ENCODE measurements at regions not wholly inside any gene's neighbourhood (a gene's known extent, or its start where the extent isn't known, plus 50 kb on each side); places are given as distances from the start of the nearest gene placed in this dataset.

DNA sequence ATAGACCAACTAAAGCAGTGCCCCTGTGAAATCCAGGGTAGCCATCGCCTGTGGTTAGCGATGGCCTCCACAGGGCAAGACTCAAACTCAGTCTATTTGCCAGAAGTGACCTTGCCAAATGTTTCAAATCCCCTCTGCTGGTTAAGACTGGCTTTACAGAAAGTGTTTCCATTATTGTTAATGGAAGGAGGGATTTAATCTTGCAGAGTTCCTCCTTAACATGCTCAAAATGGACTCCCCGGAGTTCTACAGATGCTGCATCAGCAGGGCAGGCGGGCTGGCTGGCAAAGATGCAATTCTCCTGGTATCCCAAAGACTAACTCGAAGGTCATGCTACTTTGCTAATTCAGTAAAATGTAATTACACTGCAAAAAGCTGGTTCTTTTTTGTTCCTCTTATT, 313.0 kb upstream of the SLC7A11 start:
- no peak for DNase-seq

DNA sequence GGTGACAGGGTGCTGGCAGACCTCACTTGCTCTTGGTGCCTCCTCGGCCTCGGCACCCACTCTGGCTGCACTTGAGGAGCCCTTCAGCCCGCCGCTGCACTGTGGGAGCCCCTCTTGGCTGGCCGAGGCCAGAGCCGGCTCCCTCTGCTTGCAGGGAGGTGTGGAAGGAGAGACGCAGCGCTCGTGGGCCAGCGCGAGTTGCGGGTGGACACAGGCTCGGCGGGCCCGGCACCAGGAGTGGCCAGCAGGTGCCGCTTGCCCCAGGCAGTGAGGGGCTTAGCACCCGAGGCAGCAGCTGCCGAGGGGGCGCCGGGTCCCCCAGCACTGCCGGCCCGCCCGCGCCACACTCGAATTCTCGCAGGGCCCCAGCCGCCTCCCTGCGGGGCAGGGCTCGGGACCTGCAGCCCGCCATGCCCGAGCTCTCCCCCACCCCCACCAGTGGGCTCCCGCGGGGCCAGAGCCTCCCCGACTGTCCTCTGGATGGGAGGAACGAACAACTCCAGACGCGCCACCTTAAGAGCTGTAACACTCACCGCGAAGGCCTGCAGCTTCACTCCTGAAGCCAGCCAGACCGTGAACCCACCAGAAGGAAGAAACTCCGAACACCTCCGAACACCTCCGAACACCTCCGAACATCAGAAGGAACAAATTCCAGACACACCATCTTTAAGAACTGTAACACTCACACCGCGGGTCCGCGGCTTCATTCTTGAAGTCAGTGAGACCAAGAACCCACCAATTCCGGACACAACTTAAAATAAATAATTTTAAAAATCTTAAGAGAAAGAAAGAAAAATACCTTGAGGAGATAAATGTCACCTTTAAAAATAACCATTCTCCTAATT, 311.1 kb upstream of the SLC7A11 start:
- DNase-seq = no peak

DNA sequence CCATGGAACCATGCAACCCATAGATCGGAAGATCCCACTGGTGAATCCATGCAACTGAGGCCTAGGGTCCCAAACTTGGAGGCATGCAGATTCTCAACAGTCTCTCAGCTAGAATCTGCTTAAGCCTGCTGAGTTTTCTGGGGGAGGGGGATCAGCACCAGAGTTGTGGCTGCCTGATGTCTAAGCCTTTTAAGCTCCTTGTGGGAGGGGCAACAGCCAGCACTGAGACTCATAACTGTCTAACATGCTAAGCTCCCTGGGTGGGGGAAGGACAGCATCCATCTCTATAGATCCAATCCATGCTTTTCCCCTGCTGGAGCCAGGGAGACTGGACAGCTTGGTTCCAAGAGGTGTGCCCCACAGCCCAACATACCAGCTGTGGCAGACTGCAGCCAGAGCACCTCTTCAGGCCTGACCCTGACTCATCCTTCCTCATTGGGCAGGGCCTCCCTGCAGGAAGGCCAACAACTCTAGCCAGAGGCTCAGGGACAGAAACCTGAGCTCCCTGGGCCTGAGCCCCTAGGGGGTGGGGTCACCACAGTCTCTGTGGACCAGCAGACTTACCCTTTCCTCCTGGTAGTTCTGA, 300.1 kb upstream of the SLC7A11 start:
- no peak for DNase-seq

DNA sequence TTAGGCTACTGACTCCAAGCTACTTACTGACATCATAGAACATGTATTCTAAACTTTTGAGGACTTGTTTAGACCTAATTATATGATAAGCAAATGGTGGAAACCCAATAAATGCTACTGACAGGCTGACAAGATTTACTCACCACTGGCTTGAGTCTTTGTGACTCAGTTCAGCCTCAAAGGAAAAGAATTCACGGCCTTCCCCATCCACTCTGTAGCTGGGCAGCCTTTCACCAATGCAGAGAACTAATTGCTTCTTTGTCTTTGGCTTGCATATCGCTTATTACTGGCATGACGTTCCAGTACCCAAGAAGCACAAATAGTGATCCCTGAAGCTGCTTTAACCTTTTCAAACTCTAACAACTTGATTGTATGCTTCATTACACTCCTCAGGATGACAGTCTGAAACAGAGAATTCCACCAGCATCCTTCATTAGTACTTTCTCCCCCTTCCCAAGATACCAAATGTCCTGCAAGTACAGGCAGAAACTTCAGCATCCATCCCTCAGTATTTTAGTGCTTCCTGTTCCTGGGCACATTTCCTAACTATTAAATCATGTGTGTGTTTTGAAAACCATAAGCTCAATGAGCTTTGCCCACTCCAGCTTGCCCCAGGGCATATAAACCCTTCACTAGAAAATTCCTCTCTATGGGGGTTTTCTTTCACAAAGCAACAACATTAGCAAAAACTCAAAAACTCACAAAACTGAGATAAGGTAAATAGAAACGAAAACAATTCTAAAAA, 298.1 kb upstream of the SLC7A11 start:
- no peak for DNase-seq

DNA sequence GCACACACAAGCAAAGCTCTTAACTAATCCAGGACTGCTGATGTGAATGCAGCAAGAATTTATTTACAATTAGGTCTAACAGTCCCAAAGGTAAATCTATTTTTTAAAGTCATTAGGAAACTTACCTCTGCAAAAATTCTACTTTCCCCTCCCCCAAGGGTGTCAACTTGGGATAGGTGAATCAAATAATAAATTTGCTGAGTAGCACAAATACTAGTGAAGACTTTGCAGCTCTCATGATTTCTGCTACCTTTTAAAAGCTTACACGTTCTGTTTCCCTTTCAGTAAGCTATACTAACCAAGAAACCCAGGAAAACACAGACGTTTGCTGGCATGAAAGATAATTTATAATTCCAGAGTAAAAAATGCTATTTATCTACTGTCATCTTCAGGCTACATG, 296.6 kb upstream of the SLC7A11 start:
- no peak for DNase-seq

DNA sequence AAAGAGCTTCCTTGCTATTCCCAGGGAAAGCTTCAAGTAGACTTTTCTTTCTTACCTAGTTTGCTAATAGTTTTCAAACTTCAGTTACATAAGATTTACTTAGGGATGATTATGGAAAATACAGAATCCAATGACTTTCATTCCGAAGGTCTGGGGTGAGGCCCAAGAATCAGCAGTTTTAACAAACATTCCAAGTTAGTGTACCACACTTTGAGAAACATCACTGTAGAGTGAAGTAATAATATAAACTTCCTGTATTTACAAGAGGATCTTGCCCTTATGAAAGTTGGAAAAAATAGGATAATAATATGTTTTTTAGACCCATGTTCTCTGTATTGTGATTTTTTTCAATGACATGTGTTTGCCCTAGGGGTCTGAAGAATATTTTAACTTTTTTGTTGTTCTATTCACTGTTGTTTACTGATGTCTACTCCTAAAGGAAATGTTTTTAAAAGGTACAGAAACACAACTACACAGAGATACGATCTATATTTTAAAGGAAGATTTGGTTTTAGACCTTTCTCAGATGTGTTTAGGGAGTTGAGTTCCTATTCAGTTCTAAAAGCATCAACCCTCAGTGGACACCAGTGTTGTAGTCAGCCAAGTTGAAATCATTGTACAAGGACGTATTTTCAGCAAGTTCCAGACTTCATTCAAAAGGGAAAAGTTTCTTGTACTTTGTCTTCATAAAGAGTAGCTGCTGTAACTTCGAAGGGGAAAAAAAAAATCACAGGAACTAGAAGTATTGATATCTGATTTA, 295.8 kb upstream of the SLC7A11 start:
- DNase-seq = no peak

DNA sequence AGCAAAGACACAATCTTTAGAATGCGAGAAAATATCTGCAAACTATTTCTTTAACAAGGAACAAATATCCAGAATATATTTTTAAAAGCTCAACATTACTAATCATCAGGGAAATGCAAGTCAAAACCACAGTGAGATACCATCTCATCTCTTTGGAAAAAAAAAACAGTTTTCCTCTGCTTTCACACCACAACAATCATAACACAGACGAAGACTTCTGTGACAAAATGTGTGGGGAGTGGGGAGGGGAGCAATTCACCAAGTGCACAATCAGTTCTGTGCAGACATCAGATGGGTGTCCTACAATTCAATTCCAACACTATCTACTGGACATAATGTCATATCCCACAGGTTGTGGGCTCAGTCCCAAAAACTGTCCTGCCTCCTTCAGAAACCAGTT, 293.2 kb upstream of the SLC7A11 start:
- no peak for DNase-seq

DNA sequence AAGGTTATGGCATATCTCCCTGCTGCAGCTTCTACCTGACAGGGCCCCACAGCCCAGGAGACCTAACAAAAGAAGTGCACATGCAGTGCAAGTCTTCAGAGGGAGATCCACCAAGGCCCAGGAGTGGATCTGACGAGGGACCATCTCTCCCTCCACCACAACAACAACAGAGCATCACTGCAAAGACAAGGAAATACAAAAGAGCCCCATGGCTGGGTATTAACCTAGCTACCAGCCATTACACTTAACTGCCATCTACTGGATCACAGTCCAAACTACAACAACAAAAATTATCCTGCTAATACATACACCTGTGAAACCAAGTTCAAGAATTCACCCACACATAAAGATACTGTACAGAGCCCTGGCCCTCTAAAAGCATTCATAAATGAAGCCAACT, 280.2 kb upstream of the SLC7A11 start:
- DNase-seq = no peak

DNA sequence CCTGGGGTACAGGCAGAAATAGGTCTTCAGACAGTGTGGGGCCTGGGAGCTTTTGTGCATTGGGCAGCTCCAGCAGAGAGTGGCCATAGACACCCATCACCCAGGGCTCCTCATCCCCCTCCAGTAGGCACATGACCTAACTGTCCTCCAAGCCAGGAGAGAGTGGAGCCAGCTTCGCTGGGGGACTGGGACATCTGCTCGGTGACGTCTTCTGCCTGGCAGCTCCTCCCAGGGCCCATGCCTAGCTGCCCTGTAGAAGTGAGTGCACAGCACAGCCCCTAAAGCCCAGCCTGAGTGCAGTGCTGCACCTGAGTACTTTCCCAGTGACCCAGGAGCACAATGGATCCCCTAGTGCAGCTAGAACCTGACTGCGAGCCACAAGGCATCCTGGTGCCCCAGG, 279.7 kb upstream of the SLC7A11 start:
- no peak for DNase-seq

DNA sequence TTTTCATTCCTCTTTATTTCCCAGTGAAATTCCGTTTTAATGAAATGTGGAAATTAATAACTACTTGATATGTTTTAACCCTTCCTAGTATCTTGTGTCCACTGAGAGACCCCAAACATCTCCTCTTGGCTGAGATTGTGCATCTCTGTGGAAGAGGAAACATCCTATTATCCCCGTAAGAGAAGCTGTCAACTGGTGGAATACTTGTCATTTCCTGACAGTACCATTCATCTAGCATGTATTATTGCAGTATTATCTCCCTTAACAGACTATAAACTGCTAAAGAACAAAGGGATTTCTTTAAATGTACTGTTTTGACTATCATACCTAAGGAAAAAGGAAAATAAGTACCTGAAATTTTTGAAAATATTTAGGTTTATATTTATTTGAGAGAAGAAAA, 277.3 kb upstream of the SLC7A11 start:
- DNase-seq = no peak

DNA sequence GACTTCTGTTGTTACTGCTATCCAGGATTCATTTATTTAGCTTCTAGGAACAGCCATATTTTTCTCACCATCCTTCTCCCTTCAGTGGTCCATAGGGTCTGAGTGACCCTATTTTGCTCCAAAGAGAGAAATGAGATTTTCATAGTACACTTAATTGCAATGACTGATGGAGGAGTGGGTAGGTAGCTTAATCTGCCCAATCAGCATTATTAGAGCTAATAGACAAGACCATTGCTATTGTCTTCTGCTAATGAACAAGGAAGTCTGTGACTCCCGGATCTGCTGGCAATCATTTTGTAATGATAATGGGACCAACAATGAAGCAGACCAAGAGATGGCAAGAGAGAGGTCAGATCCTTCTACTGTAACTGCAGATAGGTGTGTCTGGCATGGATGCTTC, 271.4 kb upstream of the SLC7A11 start:
- no peak for DNase-seq

DNA sequence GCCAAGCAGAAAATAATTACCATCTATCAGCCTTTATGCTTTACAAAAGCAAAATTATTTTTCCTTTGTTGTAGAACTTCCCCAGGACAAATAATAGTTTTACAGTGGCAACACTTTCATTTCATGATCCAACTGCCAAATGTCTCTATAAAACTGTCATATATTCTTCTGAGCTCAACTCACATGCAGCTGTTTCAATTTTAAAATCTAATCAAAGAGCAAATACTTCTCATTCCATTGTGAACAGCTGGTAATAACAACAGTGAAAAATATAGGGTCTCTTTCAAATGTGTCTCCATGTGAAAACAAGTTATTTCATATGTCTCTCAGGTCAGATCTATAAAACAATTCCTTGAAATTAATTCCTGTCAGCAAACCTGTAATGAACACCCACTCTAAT, 270.6 kb upstream of the SLC7A11 start:
- DNase-seq = no peak

DNA sequence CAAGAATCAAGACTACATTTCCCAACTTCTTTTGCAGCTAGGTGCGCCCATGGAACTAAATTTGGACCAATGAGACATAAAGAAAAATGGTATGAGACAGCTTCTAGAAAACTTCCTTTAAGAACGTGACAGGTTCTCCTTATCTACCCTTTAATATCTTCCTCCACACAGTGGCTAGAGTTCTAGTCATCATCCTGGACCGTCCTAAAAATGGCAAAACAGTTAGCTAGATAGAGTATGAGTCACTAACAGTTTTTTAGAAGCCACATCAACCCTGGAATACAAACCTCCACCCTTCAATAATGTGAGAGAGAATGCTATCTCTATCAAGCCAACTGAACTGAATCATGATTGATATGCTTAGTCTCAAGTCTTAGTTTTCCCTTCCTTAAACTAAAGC, 267.9 kb upstream of the SLC7A11 start:
- DNase-seq = no peak

DNA sequence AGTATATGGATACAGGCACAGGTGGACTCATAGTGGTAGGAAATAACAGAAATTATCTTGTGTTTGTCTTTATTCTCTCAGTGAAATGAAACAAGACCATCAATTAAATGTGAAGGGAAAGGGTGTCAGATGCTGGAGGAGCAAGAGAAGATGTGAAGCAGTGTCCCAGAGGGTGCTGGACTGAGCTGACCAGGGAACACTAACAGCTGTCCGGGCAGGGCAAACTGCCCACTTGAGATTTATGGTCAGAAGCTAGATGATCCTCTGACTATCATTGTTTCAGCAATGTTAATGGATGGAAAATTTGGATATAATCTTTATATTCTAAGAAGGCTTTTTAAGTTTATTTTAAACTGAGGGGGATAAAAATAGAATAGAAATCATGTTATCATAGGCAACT, 267.2 kb upstream of the SLC7A11 start:
- DNase-seq = no peak

DNA sequence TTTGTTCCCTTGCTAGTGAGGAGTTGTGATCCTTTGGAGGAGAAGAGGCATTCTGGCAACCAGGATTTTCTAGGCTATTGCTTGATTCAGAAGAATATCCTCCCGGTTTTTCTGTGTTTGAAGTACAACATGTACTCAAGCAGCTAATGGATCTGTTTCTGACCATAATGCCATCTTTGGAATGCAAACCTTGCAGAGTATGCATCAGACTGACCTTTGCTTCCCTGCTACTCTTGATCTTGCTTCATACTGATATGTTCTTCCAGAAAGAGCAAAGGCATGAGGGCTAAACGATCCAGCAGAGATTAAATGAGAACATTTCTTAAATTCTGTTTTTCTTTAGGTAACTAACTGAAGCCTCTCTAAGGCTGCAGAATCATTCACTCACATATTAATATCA, 265.4 kb upstream of the SLC7A11 start:
- DNase-seq = no peak

DNA sequence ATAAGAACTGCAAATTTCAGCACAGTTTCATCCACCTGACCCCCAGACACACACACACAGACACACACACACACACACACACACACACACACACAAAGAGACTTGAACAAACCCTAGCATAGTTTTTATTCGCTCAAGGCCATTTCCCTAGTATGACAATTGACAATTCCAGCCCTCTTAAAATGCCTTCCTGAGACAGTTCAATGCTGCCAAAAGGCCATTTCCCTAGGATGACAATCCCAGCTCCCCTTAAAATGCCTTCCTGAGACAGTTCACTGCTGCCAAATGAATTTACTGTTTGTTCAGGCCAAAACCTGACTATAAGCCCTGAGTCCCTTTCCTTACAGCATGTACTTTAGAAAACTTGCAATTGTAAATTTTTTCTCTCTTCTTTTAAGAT, 259.5 kb upstream of the SLC7A11 start:
- DNase-seq = no peak

DNA sequence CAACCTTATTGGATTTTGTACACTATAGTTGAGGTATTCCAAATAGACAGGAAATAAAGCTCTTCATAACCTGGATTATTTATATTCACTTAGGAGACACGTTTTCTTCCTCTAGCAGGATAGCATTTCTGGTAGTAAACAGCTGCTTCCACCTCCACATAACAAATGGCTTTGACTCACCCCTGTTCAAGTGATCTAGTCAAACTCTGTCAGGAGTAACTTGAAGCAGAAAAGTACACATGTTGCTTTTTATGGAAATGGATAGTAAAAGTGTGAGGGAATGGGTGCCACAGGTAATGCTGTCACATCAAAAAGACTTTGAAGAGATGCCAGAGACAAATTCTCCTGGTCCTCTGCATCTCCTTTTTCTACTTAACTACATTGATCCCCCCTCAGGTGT, 258.7 kb upstream of the SLC7A11 start:
- no peak for DNase-seq

DNA sequence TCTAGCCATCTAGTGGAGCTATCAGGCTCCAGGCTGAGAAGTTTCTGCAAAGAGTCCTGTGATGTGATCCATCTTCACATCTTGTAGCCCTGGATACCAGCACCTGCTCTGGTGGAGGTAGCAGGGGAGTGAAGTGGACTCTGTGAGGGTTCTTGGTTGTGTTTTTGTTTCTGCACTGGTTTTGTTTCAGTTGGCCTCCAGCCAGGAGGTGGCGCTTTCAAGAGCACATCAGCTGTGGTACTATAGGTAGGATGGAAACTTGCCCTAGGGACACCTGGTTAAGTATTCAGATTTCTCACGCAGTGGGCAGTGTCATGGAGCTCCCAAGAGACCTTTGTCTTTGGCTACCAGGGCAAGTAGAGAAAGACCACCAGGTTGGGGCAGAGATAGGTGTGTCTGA, 257.5 kb upstream of the SLC7A11 start:
- DNase-seq = no peak

DNA sequence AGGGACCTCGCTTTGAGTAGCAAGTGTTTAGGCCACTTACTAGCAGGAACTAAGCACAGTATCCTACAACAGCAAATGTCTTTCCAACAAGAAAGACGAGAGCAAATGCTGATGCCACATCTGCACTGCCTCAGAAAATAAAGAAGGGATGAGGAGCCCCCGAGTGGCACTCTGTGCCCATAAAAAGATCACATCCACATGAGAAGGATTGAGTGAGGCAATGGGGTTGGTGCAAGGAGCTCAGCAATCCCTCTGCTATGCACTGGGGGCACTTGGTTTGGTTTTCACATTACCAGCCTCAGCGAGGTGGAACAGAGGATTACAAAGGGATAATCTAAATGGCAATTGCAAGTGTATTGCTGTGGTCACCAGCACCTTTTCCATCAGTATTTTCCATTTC, 252.8 kb upstream of the SLC7A11 start:
- no peak for DNase-seq

DNA sequence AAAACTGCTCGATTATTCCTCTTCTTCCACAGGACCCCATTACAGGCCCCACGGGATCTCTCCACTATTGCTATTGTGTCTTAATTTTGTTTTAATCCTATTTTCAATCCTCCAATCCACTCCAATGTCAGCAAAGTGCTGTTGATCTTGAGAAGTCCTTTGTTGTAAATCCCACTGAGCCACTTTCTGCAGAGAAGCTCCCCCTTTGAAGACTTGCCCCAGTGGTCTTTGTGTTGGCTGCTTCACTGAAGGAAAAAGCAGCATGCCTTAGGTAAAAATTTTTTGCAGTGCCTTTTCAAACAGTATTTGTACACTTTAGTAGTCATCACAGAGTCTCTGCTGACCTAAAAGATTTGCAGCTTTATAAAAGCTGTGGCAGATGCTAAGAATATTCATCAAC, 252.0 kb upstream of the SLC7A11 start:
- DNase-seq = no peak

DNA sequence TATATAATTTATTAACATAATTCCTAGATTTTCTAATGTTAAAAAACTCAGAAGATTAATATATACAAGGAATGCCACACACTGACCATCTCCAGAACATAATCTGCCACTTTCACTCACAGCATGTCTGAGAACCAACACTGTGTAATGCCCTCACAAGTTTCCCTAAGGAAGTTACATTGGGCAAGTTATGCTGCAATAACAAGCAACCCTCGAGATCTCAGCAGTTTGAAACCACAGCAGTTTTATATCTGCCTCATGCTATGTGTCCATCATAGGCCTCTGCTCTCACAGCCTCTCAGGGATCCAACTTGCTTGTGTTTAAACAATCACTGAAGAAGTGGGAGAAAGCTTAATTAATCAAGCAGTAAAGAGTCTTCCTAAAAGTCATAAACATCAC, 250.0 kb upstream of the SLC7A11 start:
- DNase-seq = no peak

DNA sequence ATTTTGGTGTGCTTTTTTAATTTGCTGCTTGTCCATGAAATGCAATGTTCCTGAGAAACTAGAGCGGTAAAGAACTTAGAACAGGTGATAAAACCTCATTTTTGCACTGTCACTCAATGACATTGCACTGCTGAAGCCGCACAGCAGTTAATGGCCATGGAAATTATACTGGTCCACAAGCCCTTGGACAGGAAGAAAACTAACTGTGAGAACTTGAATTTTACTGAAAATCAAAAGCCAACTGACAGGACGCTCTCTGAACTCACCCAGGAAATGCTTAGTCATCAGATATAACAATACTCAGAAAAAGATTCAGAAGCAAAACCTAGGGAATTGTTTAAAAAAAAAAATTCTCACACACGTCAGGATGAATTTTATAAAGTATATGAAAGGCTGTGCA, 246.4 kb upstream of the SLC7A11 start:
- DNase-seq = no peak

DNA sequence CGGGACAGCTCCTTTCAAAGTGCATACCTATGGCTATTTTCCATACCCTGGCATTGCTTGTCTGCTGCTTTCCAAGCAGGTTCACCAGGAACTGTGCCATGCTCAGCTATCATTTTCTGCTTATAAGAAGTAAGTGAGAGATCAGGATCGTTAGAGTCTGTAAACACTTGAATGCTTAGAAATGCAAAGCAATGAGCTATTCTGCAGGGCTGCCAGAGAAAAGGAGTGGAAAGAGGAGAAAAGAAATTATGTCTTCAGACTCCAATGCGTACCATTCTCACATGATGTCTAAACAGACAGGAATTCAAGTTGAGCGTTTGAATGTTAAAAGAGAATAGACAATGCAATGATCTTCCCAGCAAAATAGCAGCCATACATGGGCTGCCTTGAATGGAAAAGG, 245.5 kb upstream of the SLC7A11 start:
- DNase-seq = no peak

DNA sequence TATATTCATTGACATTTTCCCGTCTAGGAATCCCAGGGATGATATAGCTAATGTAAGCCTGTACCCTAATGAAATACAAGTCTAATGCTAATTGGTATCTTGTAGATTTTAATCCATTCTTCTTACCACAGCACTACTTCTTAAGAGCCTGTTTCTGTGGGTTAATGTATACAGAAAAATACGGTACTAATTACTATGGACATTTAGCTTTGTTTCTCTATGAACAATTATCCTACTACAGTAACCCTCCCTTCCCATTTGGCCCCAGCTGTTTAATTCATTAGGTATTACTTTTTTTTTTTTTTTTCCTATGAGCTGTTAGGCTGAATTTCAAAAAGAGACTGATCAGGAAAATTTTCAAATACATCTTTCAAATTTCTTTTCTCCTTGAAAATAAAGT, 245.1 kb upstream of the SLC7A11 start:
- DNase-seq = no peak
